CD4-positive, CD25-positive, alpha-beta regulatory T cell (primary cell): ENCODE measurements at regions not wholly inside any gene's neighbourhood (a gene's known extent, or its start where the extent isn't known, plus 50 kb on each side); places are given as distances from the start of the nearest gene placed in this dataset.

ENCODE experiments used
- ATAC-seq, 2 donors: fragments of 150-1000 bp; cut with Tn5 transposase; one replicate each; pipeline ENCODE4 v1.10.0; 2021; ENCODE audit warnings: low read depth in 2 of 2, moderate number of reproducible peaks in 2 of 2, moderate library complexity in 1 of 2
- DNase-seq, 3 donors: peaks; one replicate each; pipeline versions ENCODE4 v3.0.0 to v3.0.0-alpha.2; 2012 to 2022; ENCODE audit warnings: mixed read lengths in 1 of 3
- H3K27ac ChIP-seq: one replicate; pipeline ENCODE4 v1.7.0; 2013; ENCODE audit warnings: mild to moderate bottlenecking, low read length; ENCODE audit not compliant: insufficient read depth, poor library complexity, severe bottlenecking
- H3K27me3 ChIP-seq: one replicate; pipeline ENCODE4 v1.7.0; 2013; ENCODE audit warnings: low read length; ENCODE audit not compliant: control insufficient read depth, insufficient read depth
- H3K36me3 ChIP-seq: one replicate; pipeline ENCODE4 v1.7.0; 2013; ENCODE audit warnings: mild to moderate bottlenecking, low read length, moderate library complexity; ENCODE audit not compliant: control insufficient read depth, insufficient read depth
- H3K4me1 ChIP-seq: 2 replicates; pipeline ENCODE4 v1.7.0; 2013; ENCODE audit warnings: mild to moderate bottlenecking, low read length; ENCODE audit not compliant: insufficient read depth, control insufficient read depth, poor library complexity, severe bottlenecking
- H3K4me3 ChIP-seq: one replicate; pipeline ENCODE4 v1.7.0; 2013; ENCODE audit warnings: low read depth, mild to moderate bottlenecking, low read length, moderate library complexity
- H3K9me3 ChIP-seq, 2 experiments: 1 replicate in 1 of 2; 2 replicates in 1 of 2; pipeline ENCODE4 v1.7.0; 2013; ENCODE audit warnings: low read length in 2 of 2, mild to moderate bottlenecking in 1 of 2, moderate library complexity in 1 of 2; ENCODE audit not compliant: control insufficient read depth in 2 of 2
- H3K27ac Mint-ChIP-seq, 3 donors: one replicate each; pipeline ENCODE4 v1.8.0; 2020 to 2022; ENCODE audit warnings: mild to moderate bottlenecking in 3 of 3, mixed read lengths in 3 of 3, moderate library complexity in 2 of 3
- H3K27me3 Mint-ChIP-seq: one replicate; pipeline ENCODE4 v1.8.0; 2022; ENCODE audit warnings: mild to moderate bottlenecking, mixed read lengths
- H3K36me3 Mint-ChIP-seq: one replicate; pipeline ENCODE4 v1.8.0; 2020; ENCODE audit warnings: mixed read lengths
- H3K4me1 Mint-ChIP-seq, 4 donors: one replicate each; pipeline ENCODE4 v1.8.0; 2020 to 2022; ENCODE audit warnings: mixed read lengths in 4 of 4, mild to moderate bottlenecking in 1 of 4
- H3K4me3 Mint-ChIP-seq, 4 donors: one replicate each; pipeline ENCODE4 v1.8.0; 2020 to 2022; ENCODE audit warnings: mild to moderate bottlenecking in 4 of 4, mixed read lengths in 4 of 4, moderate library complexity in 3 of 4
- H3K9me3 Mint-ChIP-seq, 7 donors: one replicate each; pipeline ENCODE4 v1.8.0; 2020 to 2022; ENCODE audit warnings: mixed read lengths in 7 of 7, mild to moderate bottlenecking in 3 of 7, moderate library complexity in 2 of 7

DNA sequence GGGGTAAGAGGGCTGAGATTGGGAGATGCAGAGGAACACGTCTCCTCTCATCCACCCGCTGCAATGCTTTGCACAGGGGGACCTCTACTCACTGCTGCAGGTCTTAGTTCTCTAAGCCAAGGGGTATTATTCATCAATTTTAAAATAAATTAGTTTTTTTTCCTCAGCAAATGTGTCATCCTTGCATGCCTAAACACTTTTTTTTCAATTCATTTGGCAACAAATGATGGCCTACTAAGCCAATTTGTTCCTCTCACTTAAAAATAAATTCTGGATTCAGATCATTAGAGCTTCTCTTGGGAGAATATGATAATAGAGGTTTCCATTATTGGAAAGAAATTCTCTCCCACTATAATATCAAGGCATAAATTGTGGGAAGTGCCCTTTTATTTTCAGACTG, 338.3 kb downstream of the IRX1 start:
- H3K9me3 ChIP-seq = peaks cover 0 to 9% of the 10 kb centered on the region in 2 experiments
- no peaks in the 10 kb centered on the region for H3K4me1 Mint-ChIP-seq

DNA sequence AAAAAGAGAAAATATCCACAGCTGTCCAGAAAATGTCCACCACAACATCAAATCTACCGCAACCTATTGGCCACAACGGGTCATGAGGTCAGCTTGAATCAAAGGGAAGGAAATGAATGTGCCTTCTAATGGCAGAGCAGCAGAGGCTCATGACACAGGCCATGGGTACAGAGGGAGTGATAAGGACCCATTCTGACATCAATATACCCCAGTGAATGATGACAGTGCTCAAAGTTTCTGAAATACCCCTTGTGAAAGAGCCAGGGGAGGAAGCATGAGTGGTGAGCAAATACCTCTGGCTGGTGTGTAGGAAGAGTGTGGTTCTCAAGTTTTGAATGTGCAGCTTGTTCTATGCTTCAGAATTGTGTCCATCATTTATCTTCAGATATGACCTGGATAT, 348.2 kb downstream of the IRX1 start:
- no peaks in the 10 kb centered on the region for H3K36me3 ChIP-seq
- no peak overlapping the region for H3K4me3 Mint-ChIP-seq
- H3K27ac ChIP-seq = no peak overlapping the region
- peaks cover 0 to 15% (median 7%) of the 10 kb centered on the region in 7 donors for H3K9me3 Mint-ChIP-seq
- no peaks in the 10 kb centered on the region for H3K27me3 ChIP-seq
- ATAC-seq = no peak
- no peak overlapping the region for H3K27ac Mint-ChIP-seq
- H3K4me3 ChIP-seq = no peak overlapping the region
- no peak for DNase-seq
- no peaks in the 10 kb centered on the region for H3K4me1 Mint-ChIP-seq
- H3K9me3 ChIP-seq = no peaks in the 10 kb centered on the region
- no peaks in the 10 kb centered on the region for H3K27me3 Mint-ChIP-seq
- no peaks in the 10 kb centered on the region for H3K36me3 Mint-ChIP-seq
- H3K4me1 ChIP-seq = no peaks in the 10 kb centered on the region

More for the DNA sequence above, 338.3 kb downstream of the IRX1 start:
- Histone ChIP-seq H3K27ac (no peak overlapping the region), H3K36me3 (no peaks in the 10 kb centered on the region), H3K4me3 (no peak overlapping the region), H3K27me3 (no peaks in the 10 kb centered on the region), H3K4me1 (no peaks in the 10 kb centered on the region)
- no peaks in the 10 kb centered on the region for H3K27me3 Mint-ChIP-seq
- H3K9me3 Mint-ChIP-seq = peaks cover 2 to 18% (median 6%) of the 10 kb centered on the region in 7 donors
- H3K27ac Mint-ChIP-seq = no peak overlapping the region
- H3K4me3 Mint-ChIP-seq = no peak overlapping the region
- ATAC-seq = no peak
- DNase-seq = no peak
- no peaks in the 10 kb centered on the region for H3K36me3 Mint-ChIP-seq

GRCh38 chr5:3944930-3945329, 349.3 kb downstream of the IRX1 start:
- Mint-ChIP-seq H3K36me3 (no peaks in the 10 kb centered on the region), H3K27me3 (no peaks in the 10 kb centered on the region), H3K9me3 (peaks cover 0 to 12% (median 7%) of the 10 kb centered on the region in 7 donors), H3K4me3 (no peak overlapping the region), H3K27ac (no peak overlapping the region), H3K4me1 (no peaks in the 10 kb centered on the region)
- H3K4me1 ChIP-seq = no peaks in the 10 kb centered on the region
- no peaks in the 10 kb centered on the region for H3K36me3 ChIP-seq
- H3K4me3 ChIP-seq = no peak overlapping the region
- H3K9me3 ChIP-seq = no peaks in the 10 kb centered on the region
- no peaks in the 10 kb centered on the region for H3K27me3 ChIP-seq
- ATAC-seq (no peak), DNase-seq (no peak)
- H3K27ac ChIP-seq = no peak overlapping the region

- Histone ChIP-seq H3K9me3 (no peaks in the 10 kb centered on the region), H3K27ac (no peak overlapping the region), H3K4me3 (no peak overlapping the region), H3K27me3 (no peaks in the 10 kb centered on the region), H3K36me3 (no peaks in the 10 kb centered on the region), H3K4me1 (no peaks in the 10 kb centered on the region)
- peaks cover 0 to 23% (median 5%) of the 10 kb centered on the region in 7 donors for H3K9me3 Mint-ChIP-seq
- no peaks in the 10 kb centered on the region for H3K27me3 Mint-ChIP-seq
- no peaks in the 10 kb centered on the region for H3K36me3 Mint-ChIP-seq
- ATAC-seq (no peak), DNase-seq (no peak)
- no peak overlapping the region for H3K4me3 Mint-ChIP-seq
- H3K4me1 Mint-ChIP-seq = no peaks in the 10 kb centered on the region
- H3K27ac Mint-ChIP-seq = no peak overlapping the region
Measured at GRCh38 chr5:3948838-3949237, 353.2 kb downstream of the IRX1 start.

- H3K9me3 Mint-ChIP-seq = peaks cover 0 to 18% (median 10%) of the 10 kb centered on the region in 7 donors
- Histone ChIP-seq H3K27me3 (no peaks in the 10 kb centered on the region), H3K36me3 (no peaks in the 10 kb centered on the region), H3K9me3 (peaks cover 0 to 6% of the 10 kb centered on the region in 2 experiments), H3K4me1 (no peaks in the 10 kb centered on the region), H3K4me3 (no peak overlapping the region), H3K27ac (no peak overlapping the region)
- no peak overlapping the region for H3K27ac Mint-ChIP-seq
- no peaks in the 10 kb centered on the region for H3K4me1 Mint-ChIP-seq
- ATAC-seq (no peak), DNase-seq (no peak)
- no peaks in the 10 kb centered on the region for H3K27me3 Mint-ChIP-seq
- H3K4me3 Mint-ChIP-seq = no peak overlapping the region
- no peaks in the 10 kb centered on the region for H3K36me3 Mint-ChIP-seq
Measured at GRCh38 chr5:3954199-3954598, 358.6 kb downstream of the IRX1 start.

DNA sequence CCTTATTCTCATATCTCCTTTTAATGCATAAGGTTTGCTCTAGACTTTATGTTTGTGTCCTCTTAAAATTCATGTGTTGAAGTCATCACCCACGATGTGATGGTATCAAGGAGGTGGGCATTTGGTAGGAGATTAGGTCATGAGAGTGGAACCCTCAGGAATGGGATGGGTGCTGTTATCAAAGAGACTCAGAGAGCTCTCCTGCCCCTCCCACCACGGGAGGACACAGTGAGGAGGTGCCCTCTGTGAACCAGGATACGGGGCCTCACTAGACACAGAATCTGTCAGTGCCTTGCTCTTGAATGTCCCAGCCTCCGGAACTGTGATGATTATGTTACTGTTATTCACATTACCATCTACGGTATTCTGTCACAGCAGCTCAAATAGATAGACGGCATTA, 359.0 kb downstream of the IRX1 start:
- H3K4me3 ChIP-seq = no peak overlapping the region
- DNase-seq (no peak), ATAC-seq (no peak)
- no peaks in the 10 kb centered on the region for H3K4me1 Mint-ChIP-seq
- no peaks in the 10 kb centered on the region for H3K36me3 Mint-ChIP-seq
- no peak overlapping the region for H3K27ac Mint-ChIP-seq
- H3K27ac ChIP-seq = no peak overlapping the region
- no peaks in the 10 kb centered on the region for H3K27me3 Mint-ChIP-seq
- no peaks in the 10 kb centered on the region for H3K27me3 ChIP-seq
- H3K9me3 ChIP-seq = peaks cover 0 to 6% of the 10 kb centered on the region in 2 experiments
- H3K4me1 ChIP-seq = no peaks in the 10 kb centered on the region
- no peak overlapping the region for H3K4me3 Mint-ChIP-seq
- H3K9me3 Mint-ChIP-seq = peaks cover 0 to 18% (median 10%) of the 10 kb centered on the region in 7 donors
- H3K36me3 ChIP-seq = no peaks in the 10 kb centered on the region

DNA sequence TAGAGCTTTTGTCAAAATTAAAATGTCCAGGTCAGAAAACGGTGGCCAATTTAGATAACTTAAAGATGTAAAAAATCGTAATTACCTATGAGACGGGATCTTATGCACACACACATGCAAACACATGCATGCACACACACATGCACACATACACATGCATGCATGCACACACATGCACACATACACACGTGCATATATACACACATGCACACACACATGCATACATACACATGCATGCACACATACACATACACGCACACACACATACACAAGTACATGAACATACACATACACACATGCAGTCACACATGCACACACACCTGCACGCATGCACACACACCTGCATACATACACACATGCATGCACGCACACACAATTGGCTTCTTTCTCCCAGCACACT, 362.0 kb downstream of the IRX1 start:
- H3K4me3 Mint-ChIP-seq = no peak overlapping the region
- ATAC-seq (no peak), DNase-seq (no peak)
- Histone ChIP-seq H3K27ac (no peak overlapping the region), H3K36me3 (no peaks in the 10 kb centered on the region), H3K9me3 (peaks cover 0 to 6% of the 10 kb centered on the region in 2 experiments), H3K27me3 (no peaks in the 10 kb centered on the region), H3K4me1 (no peaks in the 10 kb centered on the region), H3K4me3 (no peak overlapping the region)
- no peak overlapping the region for H3K27ac Mint-ChIP-seq
- no peaks in the 10 kb centered on the region for H3K27me3 Mint-ChIP-seq
- no peaks in the 10 kb centered on the region for H3K36me3 Mint-ChIP-seq
- peaks cover 2 to 14% (median 7%) of the 10 kb centered on the region in 7 donors for H3K9me3 Mint-ChIP-seq
- no peaks in the 10 kb centered on the region for H3K4me1 Mint-ChIP-seq

DNA sequence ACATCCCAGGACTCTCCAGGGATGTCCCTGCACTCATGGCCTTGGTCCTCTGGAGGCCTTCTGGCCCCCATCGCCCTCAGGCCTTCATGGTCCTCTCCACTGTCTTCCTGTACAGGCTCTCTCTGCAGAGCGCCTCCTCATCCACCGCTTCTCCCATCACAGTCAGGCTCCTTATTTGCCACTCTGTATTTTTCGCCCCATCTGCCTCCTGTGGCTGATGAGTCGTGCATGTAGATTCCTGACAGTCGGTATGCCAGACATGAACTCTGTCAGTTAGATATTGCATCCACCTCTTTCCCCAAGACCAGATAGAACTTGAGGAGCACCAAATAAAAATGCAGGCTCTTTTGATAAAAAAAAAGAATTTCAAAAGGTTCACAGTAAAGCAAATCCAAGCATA, 362.8 kb downstream of the IRX1 start:
- ATAC-seq (no peak), DNase-seq (no peak)
- no peaks in the 10 kb centered on the region for H3K27me3 ChIP-seq
- H3K27me3 Mint-ChIP-seq = no peaks in the 10 kb centered on the region
- H3K4me1 Mint-ChIP-seq = no peaks in the 10 kb centered on the region
- peaks cover 0 to 6% of the 10 kb centered on the region in 2 experiments for H3K9me3 ChIP-seq
- no peaks in the 10 kb centered on the region for H3K4me1 ChIP-seq
- no peaks in the 10 kb centered on the region for H3K36me3 ChIP-seq
- peaks cover 0 to 13% (median 9%) of the 10 kb centered on the region in 7 donors for H3K9me3 Mint-ChIP-seq
- no peak overlapping the region for H3K4me3 ChIP-seq
- no peak overlapping the region for H3K4me3 Mint-ChIP-seq
- H3K36me3 Mint-ChIP-seq = no peaks in the 10 kb centered on the region
- no peak overlapping the region for H3K27ac ChIP-seq
- H3K27ac Mint-ChIP-seq = no peak overlapping the region
